ENCODE measurements at regions not wholly inside any gene's neighbourhood (a gene's known extent, or its start where the extent isn't known, plus 50 kb on each side); places are given as distances from the start of the nearest gene placed in this dataset.

- Histone ChIP-seq H3K9me3 (no peaks in the 10 kb centered on the region), H3K27me3 (peaks cover 0 to 18% (median 4%) of the 10 kb centered on the region in 3 donors), H3K27ac (no peak overlapping the region), H3K36me3 (no peaks in the 10 kb centered on the region), H3K4me1 (no peaks in the 10 kb centered on the region), H3K4me3 (no peak overlapping the region)
- intact Hi-C loops (cut with DNase I; ENCODE audit: low total_unique reads) = no loop called here
- TF ChIP-seq, protein P1, sequence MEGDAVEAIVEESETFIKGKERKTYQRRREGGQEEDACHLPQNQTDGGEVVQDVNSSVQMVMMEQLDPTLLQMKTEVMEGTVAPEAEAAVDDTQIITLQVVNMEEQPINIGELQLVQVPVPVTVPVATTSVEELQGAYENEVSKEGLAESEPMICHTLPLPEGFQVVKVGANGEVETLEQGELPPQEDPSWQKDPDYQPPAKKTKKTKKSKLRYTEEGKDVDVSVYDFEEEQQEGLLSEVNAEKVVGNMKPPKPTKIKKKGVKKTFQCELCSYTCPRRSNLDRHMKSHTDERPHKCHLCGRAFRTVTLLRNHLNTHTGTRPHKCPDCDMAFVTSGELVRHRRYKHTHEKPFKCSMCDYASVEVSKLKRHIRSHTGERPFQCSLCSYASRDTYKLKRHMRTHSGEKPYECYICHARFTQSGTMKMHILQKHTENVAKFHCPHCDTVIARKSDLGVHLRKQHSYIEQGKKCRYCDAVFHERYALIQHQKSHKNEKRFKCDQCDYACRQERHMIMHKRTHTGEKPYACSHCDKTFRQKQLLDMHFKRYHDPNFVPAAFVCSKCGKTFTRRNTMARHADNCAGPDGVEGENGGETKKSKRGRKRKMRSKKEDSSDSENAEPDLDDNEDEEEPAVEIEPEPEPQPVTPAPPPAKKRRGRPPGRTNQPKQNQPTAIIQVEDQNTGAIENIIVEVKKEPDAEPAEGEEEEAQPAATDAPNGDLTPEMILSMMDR (IDR thresholded peaks at IDR 0.05) = no peak
- TF ChIP-seq POLR2A (IDR thresholded peaks at IDR 0.05) (no peak), POLR2AphosphoS5 (IDR thresholded peaks at IDR 0.05) (no peak), EP300 (IDR thresholded peaks at IDR 0.05) (no peak)
- 55 to 72% (median 62%) methylated on average over 4 of the region's 4 CpGs for WGBS, 5 donors
- no peak for DNase-seq
These were observed 84.5 kb downstream of the FOXD1 start for GRCh38 chr5:73363911-73364730.

DNA sequence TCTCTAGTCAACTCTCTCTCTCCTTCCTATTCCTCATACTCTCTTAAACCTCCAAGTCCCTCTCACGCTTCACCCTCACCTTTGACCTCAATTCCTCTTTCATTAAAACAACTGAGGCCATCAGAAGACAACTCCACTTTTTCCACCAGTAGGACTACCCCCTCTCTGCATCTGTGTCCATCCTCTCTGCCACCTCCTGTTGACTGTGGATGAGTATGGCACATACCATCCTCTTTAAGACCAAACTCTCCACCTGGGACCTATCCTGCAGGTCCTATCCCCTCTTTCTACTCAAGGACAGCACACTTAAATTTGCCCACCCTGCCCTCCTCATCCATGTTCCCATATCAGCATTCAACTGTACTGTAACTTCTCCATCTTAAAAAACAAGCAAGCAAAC is 89.2 kb downstream of the FOXD1 start:
- no peak for DNase-seq
- Histone ChIP-seq H3K36me3 (no peaks in the 10 kb centered on the region), H3K9me3 (no peaks in the 10 kb centered on the region), H3K4me3 (no peak overlapping the region), H3K4me1 (no peaks in the 10 kb centered on the region), H3K27ac (no peak overlapping the region), H3K27me3 (peaks cover 0 to 54% (median 4%) of the 10 kb centered on the region in 3 donors)
- intact Hi-C loops (cut with DNase I; ENCODE audit: low total_unique reads) = no loop called here
- 57 to 90% (median 88%) methylated on average over 1 of the region's 1 CpG for WGBS, 5 donors
- TF ChIP-seq POLR2AphosphoS5 (IDR thresholded peaks at IDR 0.05) (no peak), EP300 (IDR thresholded peaks at IDR 0.05) (no peak), POLR2A (IDR thresholded peaks at IDR 0.05) (no peak)
- TF ChIP-seq, protein P1 (IDR thresholded peaks at IDR 0.05) = no peak

DNA sequence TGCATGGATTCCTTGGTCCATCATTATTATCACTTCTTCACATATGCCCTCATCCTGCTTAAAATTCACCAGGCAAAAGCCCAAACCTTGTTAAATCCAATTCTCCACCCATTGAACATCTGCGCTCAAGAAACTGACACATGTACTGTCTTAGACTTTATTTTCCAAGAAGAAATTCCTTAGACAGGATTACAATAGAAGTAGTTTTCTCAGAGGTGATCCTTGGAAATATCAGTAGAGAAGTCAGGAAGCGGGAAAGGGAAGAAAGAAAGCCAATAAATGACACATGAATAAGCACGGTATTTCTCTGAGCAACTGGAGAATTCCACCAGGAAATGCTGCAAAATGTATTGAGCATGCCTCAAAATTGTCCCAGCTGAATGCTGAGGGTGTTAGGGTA is 90.2 kb downstream of the FOXD1 start:
- Histone ChIP-seq H3K4me1 (no peaks in the 10 kb centered on the region), H3K4me3 (no peak overlapping the region), H3K36me3 (no peaks in the 10 kb centered on the region), H3K27me3 (peaks cover 0 to 50% (median 10%) of the 10 kb centered on the region in 3 donors), H3K9me3 (no peaks in the 10 kb centered on the region), H3K27ac (no peak overlapping the region)
- 87 to 93% (median 91%) methylated on average over 3 of the region's 3 CpGs for WGBS, 5 donors
- intact Hi-C loops (cut with DNase I; ENCODE audit: low total_unique reads) = no loop called here
- DNase-seq = no peak
- TF ChIP-seq, protein P1 (IDR thresholded peaks at IDR 0.05) = no peak
- TF ChIP-seq EP300 (IDR thresholded peaks at IDR 0.05) (no peak), POLR2AphosphoS5 (IDR thresholded peaks at IDR 0.05) (no peak), POLR2A (IDR thresholded peaks at IDR 0.05) (no peak)

DNA sequence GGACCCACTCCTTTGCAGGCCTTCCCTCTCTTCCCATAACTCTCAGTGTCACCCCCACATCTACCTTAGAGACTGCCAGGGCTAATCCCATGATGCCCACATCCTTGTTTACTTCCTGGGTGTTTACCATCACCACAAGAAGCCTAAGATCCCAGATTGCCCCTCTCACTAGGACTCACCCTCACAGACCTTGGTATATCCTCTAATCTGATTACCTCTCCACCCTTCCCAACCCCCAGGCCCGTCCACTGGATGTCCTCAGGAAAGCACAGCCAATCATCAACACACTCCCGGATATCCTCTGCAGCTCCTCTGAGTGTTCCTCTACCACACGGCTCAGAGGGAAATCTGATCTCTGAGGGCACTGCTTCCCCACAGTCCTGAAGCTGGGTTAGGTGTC is 91.0 kb downstream of the FOXD1 start:
- intact Hi-C loops (cut with DNase I; ENCODE audit: low total_unique reads) = no loop called here
- no peak overlapping the region for H3K27ac ChIP-seq
- TF ChIP-seq, protein P1 (IDR thresholded peaks at IDR 0.05) = no peak
- TF ChIP-seq POLR2AphosphoS5 (IDR thresholded peaks at IDR 0.05) = no peak
- TF ChIP-seq EP300 (IDR thresholded peaks at IDR 0.05) = no peak
- no peak for TF ChIP-seq POLR2A (IDR thresholded peaks at IDR 0.05)
- no peaks in the 10 kb centered on the region for H3K36me3 ChIP-seq
- 28 to 59% (median 36%) methylated on average over 3 of the region's 3 CpGs for WGBS, 5 donors
- H3K4me3 ChIP-seq = no peak overlapping the region
- H3K27me3 ChIP-seq = peaks cover 0 to 57% (median 15%) of the 10 kb centered on the region in 3 donors
- no peaks in the 10 kb centered on the region for H3K4me1 ChIP-seq
- H3K9me3 ChIP-seq = no peaks in the 10 kb centered on the region
- no peak for DNase-seq

Measured in stomach (tissue), 8 donors.